ENCODE measurements at regions not wholly inside any gene's neighbourhood (a gene's known extent, or its start where the extent isn't known, plus 50 kb on each side); places are given as distances from the start of the nearest gene placed in this dataset.
A peak's percentile ranks its signal among the peaks of the same experiment; 100 is the strongest.

GRCh38 chr2:7599462-7600258, 682.4 kb downstream of the RNF144A start:
- no peak for TF ChIP-seq CTCF (conservative IDR thresholded peaks at IDR 0.05)
- no peak overlapping the region for H3K27ac ChIP-seq (ENCODE audit: low read depth, low read length)
- H3K4me3 ChIP-seq (ENCODE audit: low read length) = no peak overlapping the region
- no peaks in the 10 kb centered on the region for H3K27me3 Mint-ChIP-seq (ENCODE audit: insufficient read depth)
- H3K4me1 ChIP-seq (ENCODE audit: control insufficient read depth, insufficient read depth, low read length) = no peaks in the 10 kb centered on the region
- no peaks in the 10 kb centered on the region for H3K9me3 Mint-ChIP-seq
- WGBS, 2 experiments (ENCODE audit: insufficient coverage in 1 of 2, insufficient read length in 1 of 2) = 92 to 95% methylated on average over 13 to 24 of the region's 24 CpGs
- no peaks in the 10 kb centered on the region for H3K36me3 Mint-ChIP-seq (ENCODE audit: low read depth)
- H3K27me3 ChIP-seq (ENCODE audit: control insufficient read depth, insufficient read depth, low read length, poor library complexity, severe bottlenecking) = no peaks in the 10 kb centered on the region
- H3K9ac ChIP-seq (ENCODE audit: extremely low read depth, low read length, poor library complexity, severe bottlenecking) = no peak overlapping the region
- H3K9me3 ChIP-seq (ENCODE audit: control insufficient read depth, low read length) = no peaks in the 10 kb centered on the region
- no peak overlapping the region for H3K4me3 Mint-ChIP-seq
- H3K4me1 Mint-ChIP-seq = no peaks in the 10 kb centered on the region
- H3K27ac Mint-ChIP-seq = no peak overlapping the region
- no peak for DNase-seq
- H3K36me3 ChIP-seq (ENCODE audit: control insufficient read depth, insufficient read depth, low read length) = no peaks in the 10 kb centered on the region

GRCh38 chr2:7601990-7602389, 684.8 kb downstream of the RNF144A start:
- H3K9me3 ChIP-seq (ENCODE audit: control insufficient read depth, low read length) = no peaks in the 10 kb centered on the region
- Mint-ChIP-seq H3K27me3 (ENCODE audit: insufficient read depth) (no peaks in the 10 kb centered on the region), H3K4me3 (no peak overlapping the region), H3K27ac (no peak overlapping the region), H3K36me3 (ENCODE audit: low read depth) (no peaks in the 10 kb centered on the region), H3K4me1 (peaks cover 4% of the 10 kb centered on the region), H3K9me3 (no peaks in the 10 kb centered on the region)
- TF ChIP-seq CTCF (conservative IDR thresholded peaks at IDR 0.05) = no peak
- WGBS, 2 experiments (ENCODE audit: insufficient coverage in 1 of 2, insufficient read length in 1 of 2) = no CpG with 5 or more reads among the region's 1 CpG
- H3K4me3 ChIP-seq (ENCODE audit: low read length) = no peak overlapping the region
- H3K27ac ChIP-seq (ENCODE audit: low read depth, low read length) = no peak overlapping the region
- DNase-seq = no peak
- no peaks in the 10 kb centered on the region for H3K4me1 ChIP-seq (ENCODE audit: control insufficient read depth, insufficient read depth, low read length)
- H3K27me3 ChIP-seq (ENCODE audit: control insufficient read depth, insufficient read depth, low read length, poor library complexity, severe bottlenecking) = no peaks in the 10 kb centered on the region
- H3K9ac ChIP-seq (ENCODE audit: extremely low read depth, low read length, poor library complexity, severe bottlenecking) = no peak overlapping the region
- H3K36me3 ChIP-seq (ENCODE audit: control insufficient read depth, insufficient read depth, low read length) = no peaks in the 10 kb centered on the region

- WGBS, 2 experiments (ENCODE audit: insufficient coverage in 1 of 2, insufficient read length in 1 of 2) = 100% methylated on average over 1 to 3 of the region's 3 CpGs
- no peak for TF ChIP-seq CTCF (conservative IDR thresholded peaks at IDR 0.05)
- H3K36me3 Mint-ChIP-seq (ENCODE audit: low read depth) = no peaks in the 10 kb centered on the region
Observed at GRCh38 chr2:7604456-7604855, 687.2 kb downstream of the RNF144A start.

More at GRCh38 chr2:7604456-7604855, 687.2 kb downstream of the RNF144A start:
- H3K4me3 Mint-ChIP-seq = no peak overlapping the region
- Histone ChIP-seq H3K9me3 (ENCODE audit: control insufficient read depth, low read length) (no peaks in the 10 kb centered on the region), H3K9ac (ENCODE audit: extremely low read depth, low read length, poor library complexity, severe bottlenecking) (no peak overlapping the region), H3K27me3 (ENCODE audit: control insufficient read depth, insufficient read depth, low read length, poor library complexity, severe bottlenecking) (no peaks in the 10 kb centered on the region), H3K27ac (ENCODE audit: low read depth, low read length) (no peak overlapping the region), H3K36me3 (ENCODE audit: control insufficient read depth, insufficient read depth, low read length) (no peaks in the 10 kb centered on the region), H3K4me3 (ENCODE audit: low read length) (no peak overlapping the region), H3K4me1 (ENCODE audit: control insufficient read depth, insufficient read depth, low read length) (no peaks in the 10 kb centered on the region)
- H3K27me3 Mint-ChIP-seq (ENCODE audit: insufficient read depth) = no peaks in the 10 kb centered on the region
- DNase-seq = peak; percentile 22
- no peaks in the 10 kb centered on the region for H3K9me3 Mint-ChIP-seq
- H3K4me1 Mint-ChIP-seq = peaks cover 11% of the 10 kb centered on the region
- H3K27ac Mint-ChIP-seq = no peak overlapping the region

Data from endodermal cell (in vitro differentiated cells).